Central memory CD8-positive, alpha-beta T cell (primary cell): ENCODE measurements at regions not wholly inside any gene's neighbourhood (a gene's known extent, or its start where the extent isn't known, plus 50 kb on each side); places are given as distances from the start of the nearest gene placed in this dataset.

Experiments used
- ATAC-seq: fragments of 150-1000 bp; cut with Tn5 transposase; replicated peaks from 2 replicates; pipeline ENCODE4 v1.10.0; 2022; ENCODE audit warnings: mild to moderate bottlenecking, moderate FRiP score, moderate number of reproducible peaks; ENCODE audit not compliant: poor library complexity, severe bottlenecking; ENCODE audit errors: extremely low read depth
- DNase-seq, 2 donors: peaks; one replicate each; pipeline ENCODE4 v3.0.0; 2021; ENCODE audit warnings: low spot score in 2 of 2
- H3K27ac Mint-ChIP-seq: one replicate; pipeline ENCODE4 v1.8.0; 2022; ENCODE audit warnings: low read depth, mild to moderate bottlenecking, moderate library complexity, mixed read lengths
- H3K27me3 Mint-ChIP-seq: one replicate; pipeline ENCODE4 v1.8.0; 2022; ENCODE audit warnings: mixed read lengths
- H3K36me3 Mint-ChIP-seq: one replicate; pipeline ENCODE4 v1.8.0; 2022; ENCODE audit warnings: mild to moderate bottlenecking, moderate library complexity, mixed read lengths; ENCODE audit not compliant: insufficient read depth
- H3K4me1 Mint-ChIP-seq: one replicate; pipeline ENCODE4 v1.8.0; 2022; ENCODE audit warnings: mixed read lengths
- H3K4me3 Mint-ChIP-seq: one replicate; pipeline ENCODE4 v1.8.0; 2022; ENCODE audit warnings: mild to moderate bottlenecking, moderate library complexity, mixed read lengths
- H3K9me3 Mint-ChIP-seq: one replicate; pipeline ENCODE4 v1.8.0; 2022; ENCODE audit warnings: mixed read lengths

GRCh38 chr3:22627993-22628499, 575.1 kb upstream of the UBE2E2 start:
- H3K27me3 Mint-ChIP-seq = no peaks in the 10 kb centered on the region
- no peak overlapping the region for H3K27ac Mint-ChIP-seq
- peaks cover 31% of the 10 kb centered on the region for H3K9me3 Mint-ChIP-seq
- DNase-seq (no peak), ATAC-seq (no peak)
- H3K36me3 Mint-ChIP-seq = no peaks in the 10 kb centered on the region
- no peak overlapping the region for H3K4me3 Mint-ChIP-seq
- H3K4me1 Mint-ChIP-seq = no peaks in the 10 kb centered on the region

GRCh38 chr3:22632536-22632935, 570.6 kb upstream of the UBE2E2 start:
- DNase-seq (no peak), ATAC-seq (no peak)
- Mint-ChIP-seq H3K27ac (no peak overlapping the region), H3K4me3 (no peak overlapping the region), H3K36me3 (no peaks in the 10 kb centered on the region), H3K9me3 (peaks cover 18% of the 10 kb centered on the region), H3K27me3 (no peaks in the 10 kb centered on the region), H3K4me1 (no peaks in the 10 kb centered on the region)

- H3K36me3 Mint-ChIP-seq = no peaks in the 10 kb centered on the region
- no peak overlapping the region for H3K27ac Mint-ChIP-seq
- H3K4me1 Mint-ChIP-seq = no peaks in the 10 kb centered on the region
- peaks cover 18% of the 10 kb centered on the region for H3K9me3 Mint-ChIP-seq
- DNase-seq = no peak
- H3K27me3 Mint-ChIP-seq = no peaks in the 10 kb centered on the region
- H3K4me3 Mint-ChIP-seq = no peak overlapping the region
- no peak for ATAC-seq
Observed at GRCh38 chr3:22634433-22634832, 568.7 kb upstream of the UBE2E2 start.

GRCh38 chr3:22659651-22660475, 543.3 kb upstream of the UBE2E2 start:
- H3K27ac Mint-ChIP-seq = no peak overlapping the region
- ATAC-seq (no peak), DNase-seq (no peak)
- H3K27me3 Mint-ChIP-seq = no peaks in the 10 kb centered on the region
- H3K36me3 Mint-ChIP-seq = no peaks in the 10 kb centered on the region
- no peaks in the 10 kb centered on the region for H3K4me1 Mint-ChIP-seq
- H3K4me3 Mint-ChIP-seq = no peak overlapping the region
- H3K9me3 Mint-ChIP-seq = peaks cover 36% of the 10 kb centered on the region

GRCh38 chr3:22660606-22661005, 542.5 kb upstream of the UBE2E2 start:
- ATAC-seq = no peak
- Mint-ChIP-seq H3K4me1 (no peaks in the 10 kb centered on the region), H3K9me3 (peaks cover 28% of the 10 kb centered on the region), H3K36me3 (no peaks in the 10 kb centered on the region), H3K27ac (no peak overlapping the region), H3K27me3 (no peaks in the 10 kb centered on the region), H3K4me3 (no peak overlapping the region)
- no peak for DNase-seq

GRCh38 chr3:22661121-22661700, 541.9 kb upstream of the UBE2E2 start:
- Mint-ChIP-seq H3K27me3 (no peaks in the 10 kb centered on the region), H3K9me3 (peaks cover 22% of the 10 kb centered on the region), H3K36me3 (no peaks in the 10 kb centered on the region), H3K4me3 (no peak overlapping the region), H3K4me1 (no peaks in the 10 kb centered on the region), H3K27ac (no peak overlapping the region)
- DNase-seq = no peak
- ATAC-seq = no peak

DNA sequence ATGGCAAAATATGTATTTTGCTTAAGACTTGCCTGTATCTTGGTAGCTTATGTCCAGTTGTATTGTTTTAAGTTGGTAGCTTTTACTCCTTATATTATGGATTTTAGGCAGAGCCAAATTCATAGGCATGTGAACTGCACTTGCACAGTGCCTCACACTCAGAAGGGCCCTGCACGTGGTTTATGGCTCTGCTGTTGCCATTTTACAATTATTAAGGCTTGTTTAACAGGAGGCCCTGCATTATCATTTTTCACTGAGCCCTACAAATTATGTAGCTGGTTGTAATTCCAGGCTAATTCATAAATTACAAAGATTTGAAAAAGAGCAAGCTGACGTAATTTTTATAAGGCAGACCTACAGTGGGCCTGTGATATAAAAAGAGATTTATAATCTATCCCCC, 537.6 kb upstream of the UBE2E2 start:
- no peaks in the 10 kb centered on the region for H3K4me1 Mint-ChIP-seq
- no peaks in the 10 kb centered on the region for H3K36me3 Mint-ChIP-seq
- ATAC-seq = no peak
- no peak overlapping the region for H3K4me3 Mint-ChIP-seq
- H3K27ac Mint-ChIP-seq = no peak overlapping the region
- no peak for DNase-seq
- peaks cover 17% of the 10 kb centered on the region for H3K9me3 Mint-ChIP-seq
- no peaks in the 10 kb centered on the region for H3K27me3 Mint-ChIP-seq

- ATAC-seq = no peak
- no peak overlapping the region for H3K27ac Mint-ChIP-seq
- no peak for DNase-seq
Observed at GRCh38 chr3:22666736-22667135, 536.4 kb upstream of the UBE2E2 start.

DNA sequence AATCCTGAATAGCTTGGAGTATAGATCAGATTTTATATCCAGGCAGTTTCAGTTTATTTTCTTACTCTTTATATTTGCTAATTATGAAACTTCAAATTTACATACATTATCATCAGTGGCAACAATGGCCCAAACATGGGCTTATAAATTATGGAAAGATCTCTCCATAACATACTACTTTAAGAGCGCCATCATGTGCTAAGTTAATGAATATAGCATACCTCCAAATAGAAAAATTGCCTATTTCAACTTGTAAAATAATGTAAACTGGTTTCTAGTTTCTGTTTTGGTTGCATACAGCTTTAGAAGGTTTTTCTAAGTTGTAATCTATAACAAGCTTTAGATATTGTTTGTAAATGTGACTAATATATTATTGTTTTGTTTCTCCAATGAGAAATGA, 531.3 kb upstream of the UBE2E2 start:
- no peak overlapping the region for H3K27ac Mint-ChIP-seq
- H3K4me1 Mint-ChIP-seq = no peaks in the 10 kb centered on the region
- H3K9me3 Mint-ChIP-seq = peaks cover 13% of the 10 kb centered on the region
- no peaks in the 10 kb centered on the region for H3K27me3 Mint-ChIP-seq
- H3K4me3 Mint-ChIP-seq = no peak overlapping the region
- no peaks in the 10 kb centered on the region for H3K36me3 Mint-ChIP-seq
- DNase-seq (no peak), ATAC-seq (no peak)

More at GRCh38 chr3:22666736-22667135, 536.4 kb upstream of the UBE2E2 start:
- H3K9me3 Mint-ChIP-seq = peaks cover 11% of the 10 kb centered on the region
- no peaks in the 10 kb centered on the region for H3K36me3 Mint-ChIP-seq
- H3K27me3 Mint-ChIP-seq = no peaks in the 10 kb centered on the region
- H3K4me1 Mint-ChIP-seq = no peaks in the 10 kb centered on the region
- no peak overlapping the region for H3K4me3 Mint-ChIP-seq

GRCh38 chr3:22684739-22685138, 518.4 kb upstream of the UBE2E2 start:
- H3K27me3 Mint-ChIP-seq = no peaks in the 10 kb centered on the region
- peaks cover 41% of the 10 kb centered on the region for H3K9me3 Mint-ChIP-seq
- H3K27ac Mint-ChIP-seq = no peak overlapping the region
- H3K4me3 Mint-ChIP-seq = no peak overlapping the region
- DNase-seq (no peak), ATAC-seq (no peak)
- no peaks in the 10 kb centered on the region for H3K36me3 Mint-ChIP-seq
- no peaks in the 10 kb centered on the region for H3K4me1 Mint-ChIP-seq

DNA sequence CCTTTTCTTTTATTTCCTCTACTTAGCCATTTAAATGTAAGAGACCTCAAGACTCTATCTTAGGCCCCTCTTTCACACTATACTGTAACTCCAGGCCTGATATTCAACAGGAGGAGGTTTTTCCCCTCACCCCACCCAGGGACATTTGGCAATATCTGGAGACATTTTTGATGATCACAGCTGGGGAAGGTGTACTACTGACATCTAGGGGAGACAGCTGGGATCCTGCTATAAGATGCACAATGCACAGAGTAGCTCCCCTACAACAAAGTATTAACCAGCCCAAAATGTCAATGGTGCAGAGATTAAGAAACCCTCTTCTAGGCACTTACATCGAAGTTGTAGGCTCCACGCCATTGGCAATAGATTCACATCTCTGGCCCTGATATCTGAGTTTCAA, 517.5 kb upstream of the UBE2E2 start:
- no peak for DNase-seq

DNA sequence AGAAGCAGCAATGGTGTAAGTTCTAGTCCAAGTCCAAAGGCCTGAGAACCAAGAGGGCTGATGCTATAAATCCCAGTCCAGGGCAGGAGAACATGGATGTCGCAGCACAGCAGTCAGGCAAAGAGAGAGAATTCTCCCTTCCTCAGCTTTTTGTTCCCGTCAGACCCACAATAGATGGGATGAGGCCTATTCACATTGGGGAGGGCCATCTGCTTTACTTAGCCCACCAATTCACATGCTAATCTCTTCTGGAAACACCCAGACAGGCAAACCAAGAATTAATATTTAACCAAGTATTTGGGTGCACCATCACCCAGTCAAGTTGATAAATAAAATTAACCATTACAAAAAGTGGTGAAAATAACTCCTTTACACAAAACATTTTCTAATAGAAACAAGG, 511.7 kb upstream of the UBE2E2 start:
- ATAC-seq (no peak), DNase-seq (no peak)
- Mint-ChIP-seq H3K27ac (no peak overlapping the region), H3K36me3 (no peaks in the 10 kb centered on the region), H3K4me1 (no peaks in the 10 kb centered on the region), H3K9me3 (peaks cover 7% of the 10 kb centered on the region), H3K4me3 (no peak overlapping the region), H3K27me3 (no peaks in the 10 kb centered on the region)

More for the DNA sequence above, 517.5 kb upstream of the UBE2E2 start:
- no peaks in the 10 kb centered on the region for H3K36me3 Mint-ChIP-seq
- no peaks in the 10 kb centered on the region for H3K4me1 Mint-ChIP-seq
- no peak overlapping the region for H3K4me3 Mint-ChIP-seq
- H3K27ac Mint-ChIP-seq = no peak overlapping the region
- ATAC-seq = no peak
- peaks cover 38% of the 10 kb centered on the region for H3K9me3 Mint-ChIP-seq
- H3K27me3 Mint-ChIP-seq = no peaks in the 10 kb centered on the region
